ENCODE measurements at regions not wholly inside any gene's neighbourhood (a gene's known extent, or its start where the extent isn't known, plus 50 kb on each side); places are given as distances from the start of the nearest gene placed in this dataset.
"Not testable (repeated sequence)": the region's sequence is repeated elsewhere in the genome, so short reads cannot be mapped to it uniquely, and the experiment has no call there.

- Mint-ChIP-seq H3K9me3 (peaks cover 0 to 4% (median 4%) of the 10 kb centered on the region in 3 donors), H3K27me3 (no peaks in the 10 kb centered on the region), H3K4me1 (no peaks in the 10 kb centered on the region), H3K27ac (no peak overlapping the region), H3K36me3 (no peaks in the 10 kb centered on the region), H3K4me3 (no peak overlapping the region)
Measured at GRCh38 chr4:117014236-117014635, 71.1 kb downstream of the TRAM1L1 start.

GRCh38 chr4:117010671-117011070 lies 74.7 kb downstream of the TRAM1L1 start:
- no peaks in the 10 kb centered on the region for H3K36me3 Mint-ChIP-seq
- H3K9me3 Mint-ChIP-seq = peaks cover 0 to 13% (median 1%) of the 10 kb centered on the region in 3 donors
- H3K27me3 Mint-ChIP-seq = no peaks in the 10 kb centered on the region
- H3K4me3 Mint-ChIP-seq = no peak overlapping the region
- no peak overlapping the region for H3K27ac Mint-ChIP-seq
- H3K4me1 Mint-ChIP-seq = no peaks in the 10 kb centered on the region

GRCh38 chr4:117001077-117001476 lies 84.3 kb downstream of the TRAM1L1 start:
- Mint-ChIP-seq H3K27ac (no peak overlapping the region), H3K4me3 (no peak overlapping the region), H3K36me3 (no peaks in the 10 kb centered on the region), H3K4me1 (no peaks in the 10 kb centered on the region), H3K27me3 (no peaks in the 10 kb centered on the region), H3K9me3 (no peaks in the 10 kb centered on the region)

- Mint-ChIP-seq H3K27me3 (no peaks in the 10 kb centered on the region), H3K4me3 (no peak overlapping the region), H3K9me3 (peaks cover 0 to 8% (median 4%) of the 10 kb centered on the region in 3 donors), H3K36me3 (no peaks in the 10 kb centered on the region), H3K4me1 (no peaks in the 10 kb centered on the region), H3K27ac (no peak overlapping the region)
Measured at GRCh38 chr4:116982656-116983055, 102.7 kb downstream of the TRAM1L1 start.

- H3K4me3 Mint-ChIP-seq, H3K27me3 Mint-ChIP-seq, H3K27ac Mint-ChIP-seq, H3K36me3 Mint-ChIP-seq, H3K4me1 Mint-ChIP-seq: not testable (repeated sequence)
- peaks cover 1 to 13% (median 5%) of the 10 kb centered on the region in 3 donors for H3K9me3 Mint-ChIP-seq
Measured at GRCh38 chr4:116980436-116980835, 104.9 kb downstream of the TRAM1L1 start.

GRCh38 chr4:116959045-116959444 lies 126.3 kb downstream of the TRAM1L1 start:
- no peak overlapping the region for H3K27ac Mint-ChIP-seq
- peaks cover 0 to 4% (median 3%) of the 10 kb centered on the region in 3 donors for H3K9me3 Mint-ChIP-seq
- H3K4me3 Mint-ChIP-seq = no peak overlapping the region
- no peaks in the 10 kb centered on the region for H3K27me3 Mint-ChIP-seq
- H3K36me3 Mint-ChIP-seq = no peaks in the 10 kb centered on the region
- H3K4me1 Mint-ChIP-seq = no peaks in the 10 kb centered on the region

- H3K4me3 Mint-ChIP-seq = no peak overlapping the region
Measured at GRCh38 chr4:116953947-116954346, 131.4 kb downstream of the TRAM1L1 start.

GRCh38 chr4:116952530-116953136 lies 132.7 kb downstream of the TRAM1L1 start:
- Mint-ChIP-seq H3K27me3 (no peaks in the 10 kb centered on the region), H3K36me3 (no peaks in the 10 kb centered on the region), H3K9me3 (peaks cover under 1 to 3% (median under 1%) of the 10 kb centered on the region in 3 donors), H3K4me1 (no peaks in the 10 kb centered on the region), H3K27ac (no peak overlapping the region), H3K4me3 (no peak overlapping the region)

More at GRCh38 chr4:116953947-116954346, 131.4 kb downstream of the TRAM1L1 start:
- Mint-ChIP-seq H3K9me3 (peaks cover 0 to 3% (median 0%) of the 10 kb centered on the region in 3 donors), H3K27ac (no peak overlapping the region), H3K4me1 (no peaks in the 10 kb centered on the region), H3K36me3 (no peaks in the 10 kb centered on the region), H3K27me3 (no peaks in the 10 kb centered on the region)

- Mint-ChIP-seq H3K4me1 (no peaks in the 10 kb centered on the region), H3K9me3 (peaks cover 0 to 3% (median 2%) of the 10 kb centered on the region in 3 donors), H3K27me3 (no peaks in the 10 kb centered on the region)
Measured at GRCh38 chr4:116949856-116950255, 135.5 kb downstream of the TRAM1L1 start.

GRCh38 chr4:116942315-116942714 lies 143.1 kb downstream of the TRAM1L1 start:
- Mint-ChIP-seq H3K27ac (no peak overlapping the region), H3K4me1 (peaks cover 0 to 1% (median 0%) of the 10 kb centered on the region in 3 donors), H3K9me3 (peaks cover 0 to 6% (median 0%) of the 10 kb centered on the region in 3 donors), H3K4me3 (no peak overlapping the region), H3K27me3 (no peaks in the 10 kb centered on the region), H3K36me3 (no peaks in the 10 kb centered on the region)

More at GRCh38 chr4:116949856-116950255, 135.5 kb downstream of the TRAM1L1 start:
- Mint-ChIP-seq H3K4me3 (no peak overlapping the region), H3K36me3 (no peaks in the 10 kb centered on the region), H3K27ac (no peak overlapping the region)

GRCh38 chr4:116930329-116930728 lies 155.0 kb downstream of the TRAM1L1 start:
- no peaks in the 10 kb centered on the region for H3K27me3 Mint-ChIP-seq
- H3K36me3 Mint-ChIP-seq = no peaks in the 10 kb centered on the region
- no peaks in the 10 kb centered on the region for H3K4me1 Mint-ChIP-seq
- H3K9me3 Mint-ChIP-seq = peaks cover 0 to 6% (median 1%) of the 10 kb centered on the region in 3 donors
- no peak overlapping the region for H3K27ac Mint-ChIP-seq
- no peak overlapping the region for H3K4me3 Mint-ChIP-seq

- no peaks in the 10 kb centered on the region for H3K36me3 Mint-ChIP-seq
- H3K27me3 Mint-ChIP-seq = no peaks in the 10 kb centered on the region
- H3K4me3 Mint-ChIP-seq = no peak overlapping the region
- H3K27ac Mint-ChIP-seq = no peak overlapping the region
- no peaks in the 10 kb centered on the region for H3K4me1 Mint-ChIP-seq
- peaks cover 0 to 5% (median 0%) of the 10 kb centered on the region in 3 donors for H3K9me3 Mint-ChIP-seq
Measured at GRCh38 chr4:116926631-116927295, 158.6 kb downstream of the TRAM1L1 start.

GRCh38 chr4:116925900-116926457 lies 159.4 kb downstream of the TRAM1L1 start:
- H3K27me3 Mint-ChIP-seq = no peaks in the 10 kb centered on the region
- H3K4me3 Mint-ChIP-seq = no peak overlapping the region
- H3K27ac Mint-ChIP-seq = no peak overlapping the region
- H3K4me1 Mint-ChIP-seq = no peaks in the 10 kb centered on the region
- H3K36me3 Mint-ChIP-seq = no peaks in the 10 kb centered on the region
- H3K9me3 Mint-ChIP-seq = peaks cover 0 to 11% (median 2%) of the 10 kb centered on the region in 3 donors

GRCh38 chr4:116923389-116923788 lies 162.0 kb downstream of the TRAM1L1 start:
- Mint-ChIP-seq H3K9me3 (peaks cover 0 to 18% (median 2%) of the 10 kb centered on the region in 3 donors), H3K36me3 (peaks cover 2% of the 10 kb centered on the region), H3K27ac (no peak overlapping the region), H3K4me3 (no peak overlapping the region), H3K4me1 (no peaks in the 10 kb centered on the region), H3K27me3 (no peaks in the 10 kb centered on the region)

GRCh38 chr4:116913451-116913850 lies 171.9 kb downstream of the TRAM1L1 start:
- Mint-ChIP-seq H3K27ac (no peak overlapping the region), H3K27me3 (no peaks in the 10 kb centered on the region), H3K4me1 (no peaks in the 10 kb centered on the region), H3K36me3 (no peaks in the 10 kb centered on the region), H3K4me3 (no peak overlapping the region), H3K9me3 (peaks cover 0 to 4% (median under 1%) of the 10 kb centered on the region in 3 donors)
